Neural progenitor cell (in vitro differentiated cells): ENCODE measurements at regions not wholly inside any gene's neighbourhood (a gene's known extent, or its start where the extent isn't known, plus 50 kb on each side); places are given as distances from the start of the nearest gene placed in this dataset.

ENCODE experiments used
- DNase-seq: peaks from one replicate; pipeline ENCODE4 v3.0.0-alpha.2; 2016; ENCODE audit warnings: low spot score
- H2AFZ ChIP-seq: fragments of 200-600 bp; sonication (generic); replicated peaks from 2 replicates; pipeline ENCODE4 v1.6.1; 2016; ENCODE audit warnings: antibody characterized with exemption
- H3F3A ChIP-seq: fragments of 200-600 bp; sonication (generic); 2 replicates; pipeline ENCODE4 v1.6.1; 2016; ENCODE audit warnings: antibody characterized with exemption, low read depth
- H3K27ac ChIP-seq: fragments of 200-600 bp; sonication (generic); 2 replicates; pipeline ENCODE4 v1.5.1; 2016; ENCODE audit warnings: mild to moderate bottlenecking
- H3K27me3 ChIP-seq: fragments of 200-600 bp; sonication (generic); 2 replicates; pipeline ENCODE4 v1.6.1; 2016; ENCODE audit warnings: mild to moderate bottlenecking, moderate library complexity
- H3K36me3 ChIP-seq: fragments of 200-600 bp; sonication (generic); 2 replicates; pipeline ENCODE4 v1.5.1; 2016
- H3K4me1 ChIP-seq: fragments of 200-600 bp; sonication (generic); 2 replicates; pipeline ENCODE4 v1.6.1; 2016; ENCODE audit warnings: mixed run types
- H3K4me2 ChIP-seq: fragments of 200-600 bp; sonication (generic); 2 replicates; pipeline ENCODE4 v1.6.1; 2016
- H3K4me3 ChIP-seq: fragments of 200-600 bp; sonication (generic); 2 replicates; pipeline ENCODE4 v1.5.1; 2016
- H3K79me2 ChIP-seq: fragments of 200-600 bp; sonication (generic); 2 replicates; pipeline ENCODE4 v1.6.1; 2016; ENCODE audit warnings: low read depth
- H3K9ac ChIP-seq: fragments of 200-600 bp; sonication (generic); 2 replicates; pipeline ENCODE4 v1.6.1; 2016
- H3K9me3 ChIP-seq: fragments of 200-600 bp; sonication (generic); 2 replicates; pipeline ENCODE4 v1.5.1; 2016; ENCODE audit warnings: low read depth
- H4K20me1 ChIP-seq: fragments of 200-600 bp; sonication (generic); 2 replicates; pipeline ENCODE4 v1.6.1; 2016; ENCODE audit warnings: low read depth
- H3K27ac Mint-ChIP-seq: 3 replicates; pipeline ENCODE4 v1.8.0; 2021; ENCODE audit warnings: mixed read lengths
- H3K27me3 Mint-ChIP-seq: 2 replicates; pipeline ENCODE4 v1.8.0; 2022; ENCODE audit warnings: low read depth, mild to moderate bottlenecking, inconsistent platforms, moderate library complexity, mixed read lengths; ENCODE audit not compliant: insufficient read depth
- H3K36me3 Mint-ChIP-seq: 3 replicates; pipeline ENCODE4 v1.8.0; 2021; ENCODE audit warnings: mixed read lengths
- H3K4me1 Mint-ChIP-seq: 3 replicates; pipeline ENCODE4 v1.8.0; 2021; ENCODE audit warnings: mixed read lengths
- H3K4me3 Mint-ChIP-seq: 3 replicates; pipeline ENCODE4 v1.8.0; 2021; ENCODE audit warnings: mild to moderate bottlenecking, moderate library complexity, mixed read lengths
- H3K9me3 Mint-ChIP-seq: 3 replicates; pipeline ENCODE4 v1.8.0; 2020; ENCODE audit warnings: mixed read lengths
- CTCF ChIP-seq: fragments of 200-600 bp; sonication (generic); IDR thresholded peaks from 2 replicates; pipeline ENCODE4 v1.5.1; 2017; ENCODE audit warnings: antibody characterized with exemption, mild to moderate bottlenecking
- EZH2 ChIP-seq: fragments of 200-600 bp; sonication (generic); IDR thresholded peaks from 2 replicates; pipeline ENCODE4 v1.6.1; 2017; ENCODE audit warnings: antibody characterized with exemption, mild to moderate bottlenecking, moderate library complexity
- EZH2phosphoT487 ChIP-seq: fragments of 200-600 bp; sonication (generic); IDR thresholded peaks from 2 replicates; pipeline ENCODE4 v1.6.1; 2017; ENCODE audit warnings: antibody characterized with exemption

DNA sequence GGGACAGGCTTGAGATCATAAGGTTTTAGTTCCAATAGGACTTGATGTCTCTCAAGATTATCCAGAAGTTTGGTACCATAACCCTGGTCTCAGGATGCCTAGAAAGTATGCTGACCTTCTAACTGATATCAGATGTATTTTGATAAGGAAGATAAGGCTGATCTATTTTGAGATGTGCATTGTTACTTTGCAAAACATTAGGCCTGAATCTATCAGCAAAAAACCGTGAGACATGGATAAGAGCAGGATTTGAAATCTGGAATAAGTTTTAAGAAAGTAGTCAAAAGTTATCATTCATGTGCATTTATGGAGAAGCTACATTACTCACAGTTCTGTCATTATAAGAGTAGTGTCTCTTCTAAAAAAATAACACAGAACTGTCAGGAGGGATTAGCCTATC lies 467.1 kb upstream of the HS3ST1 start:
- Mint-ChIP-seq H3K4me1 (peaks cover 5% of the 10 kb centered on the region), H3K36me3 (no peaks in the 10 kb centered on the region), H3K27me3 (no peaks in the 10 kb centered on the region), H3K27ac (no peak overlapping the region), H3K4me3 (no peak overlapping the region), H3K9me3 (peaks cover 16% of the 10 kb centered on the region)
- Histone ChIP-seq H2AFZ (no peak overlapping the region), H3K27ac (no peak overlapping the region), H3K27me3 (no peaks in the 10 kb centered on the region), H3K36me3 (no peaks in the 10 kb centered on the region), H3K4me1 (peaks cover 7% of the 10 kb centered on the region), H3K79me2 (no peaks in the 10 kb centered on the region), H3K9ac (no peak overlapping the region), H3K4me2 (no peak overlapping the region), H3F3A (no peaks in the 10 kb centered on the region), H4K20me1 (no peaks in the 10 kb centered on the region), H3K9me3 (no peaks in the 10 kb centered on the region), H3K4me3 (no peak overlapping the region)
- DNase-seq = no peak
- TF ChIP-seq EZH2 (no peak), CTCF (no peak), EZH2phosphoT487 (no peak)

DNA sequence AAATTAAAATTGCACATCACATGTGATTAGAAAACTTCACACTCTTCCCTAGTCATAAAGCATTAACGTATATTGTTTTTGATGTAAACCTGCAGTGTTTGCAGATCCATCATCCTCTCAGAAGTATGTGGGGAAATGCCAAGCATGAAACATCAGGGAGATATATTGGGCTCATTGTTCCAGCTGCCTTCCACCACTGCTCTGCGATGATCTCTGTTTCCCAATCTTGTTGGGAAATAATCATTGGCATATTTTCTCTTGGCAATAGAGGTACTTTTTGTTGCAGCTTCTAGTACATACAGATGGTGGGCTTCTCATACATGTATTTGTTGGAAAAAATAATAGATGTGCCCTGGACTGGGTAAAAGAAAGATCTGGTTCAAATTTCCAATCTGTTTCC lies 466.3 kb upstream of the HS3ST1 start:
- DNase-seq = no peak
- no peaks in the 10 kb centered on the region for H3K36me3 ChIP-seq
- H3K9me3 Mint-ChIP-seq = peaks cover 16% of the 10 kb centered on the region
- H3K9me3 ChIP-seq = no peaks in the 10 kb centered on the region
- peaks cover 5% of the 10 kb centered on the region for H3K4me1 Mint-ChIP-seq
- H2AFZ ChIP-seq = no peak overlapping the region
- H3K4me1 ChIP-seq = peaks cover 7% of the 10 kb centered on the region
- H3K9ac ChIP-seq = no peak overlapping the region
- no peak overlapping the region for H3K4me2 ChIP-seq
- H3K27ac ChIP-seq = no peak overlapping the region
- no peaks in the 10 kb centered on the region for H3K79me2 ChIP-seq
- no peaks in the 10 kb centered on the region for H3F3A ChIP-seq
- no peaks in the 10 kb centered on the region for H4K20me1 ChIP-seq
- H3K4me3 ChIP-seq = no peak overlapping the region
- H3K27me3 Mint-ChIP-seq = no peaks in the 10 kb centered on the region
- no peaks in the 10 kb centered on the region for H3K36me3 Mint-ChIP-seq
- H3K27ac Mint-ChIP-seq = no peak overlapping the region
- TF ChIP-seq EZH2 = no peak
- no peak for TF ChIP-seq CTCF
- TF ChIP-seq EZH2phosphoT487 = no peak
- no peaks in the 10 kb centered on the region for H3K27me3 ChIP-seq
- H3K4me3 Mint-ChIP-seq = no peak overlapping the region

DNA sequence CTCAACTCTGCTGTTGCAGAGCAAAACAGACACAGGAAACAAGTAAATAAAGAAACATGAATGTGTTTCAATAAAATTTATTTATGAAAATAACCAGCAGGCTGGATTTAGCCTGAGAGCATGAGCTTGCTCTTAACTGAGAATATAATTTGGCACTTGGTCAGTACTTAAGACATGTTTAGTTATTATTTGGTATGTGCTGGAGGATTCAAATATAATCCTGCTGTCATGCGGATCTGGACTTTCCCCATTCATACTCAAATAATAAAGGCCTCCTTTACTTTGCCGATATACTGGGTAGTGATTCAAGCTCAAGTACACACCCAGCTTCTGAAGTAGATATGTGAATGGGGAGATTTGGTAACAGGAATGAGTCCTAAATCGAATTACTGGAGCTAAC lies 465.5 kb upstream of the HS3ST1 start:
- no peak overlapping the region for H3K27ac Mint-ChIP-seq

More for the DNA sequence above, 465.5 kb upstream of the HS3ST1 start:
- Histone ChIP-seq H2AFZ (no peak overlapping the region), H3F3A (no peaks in the 10 kb centered on the region), H3K9me3 (no peaks in the 10 kb centered on the region), H3K4me1 (peaks cover 7% of the 10 kb centered on the region), H4K20me1 (no peaks in the 10 kb centered on the region), H3K4me3 (no peak overlapping the region), H3K4me2 (no peak overlapping the region), H3K9ac (no peak overlapping the region), H3K36me3 (no peaks in the 10 kb centered on the region), H3K27me3 (no peaks in the 10 kb centered on the region), H3K27ac (no peak overlapping the region), H3K79me2 (no peaks in the 10 kb centered on the region)
- H3K27me3 Mint-ChIP-seq = no peaks in the 10 kb centered on the region
- H3K4me3 Mint-ChIP-seq = no peak overlapping the region
- TF ChIP-seq EZH2phosphoT487 (no peak), EZH2 (no peak), CTCF (no peak)
- peaks cover 5% of the 10 kb centered on the region for H3K4me1 Mint-ChIP-seq
- H3K36me3 Mint-ChIP-seq = no peaks in the 10 kb centered on the region
- H3K9me3 Mint-ChIP-seq = peaks cover 16% of the 10 kb centered on the region
- DNase-seq = no peak
